Glutamatergic neuron (in vitro differentiated cells): ENCODE measurements at regions not wholly inside any gene's neighbourhood (a gene's known extent, or its start where the extent isn't known, plus 50 kb on each side); places are given as distances from the start of the nearest gene placed in this dataset.

Source experiments
- DNase-seq: peaks from one replicate; pipeline ENCODE4 v3.0.0; 2022
- H3K27ac Mint-ChIP-seq: one replicate; pipeline ENCODE4 v1.8.0; 2020; ENCODE audit warnings: mild to moderate bottlenecking, mixed read lengths, inconsistent platforms; ENCODE audit not compliant: unreplicated experiment
- H3K27me3 Mint-ChIP-seq: one replicate; pipeline ENCODE4 v1.8.0; 2020; ENCODE audit warnings: mild to moderate bottlenecking, moderate library complexity, mixed read lengths, inconsistent platforms; ENCODE audit not compliant: unreplicated experiment
- H3K36me3 Mint-ChIP-seq: one replicate; pipeline ENCODE4 v1.8.0; 2020; ENCODE audit warnings: mild to moderate bottlenecking, mixed read lengths, inconsistent platforms; ENCODE audit not compliant: unreplicated experiment
- H3K4me1 Mint-ChIP-seq: one replicate; pipeline ENCODE4 v1.8.0; 2020; ENCODE audit warnings: mild to moderate bottlenecking, low read depth, mixed read lengths, inconsistent platforms; ENCODE audit not compliant: unreplicated experiment
- H3K4me3 Mint-ChIP-seq: one replicate; pipeline ENCODE4 v1.8.0; 2020; ENCODE audit warnings: mild to moderate bottlenecking, mixed read lengths, inconsistent platforms; ENCODE audit not compliant: unreplicated experiment
- H3K9me3 Mint-ChIP-seq: one replicate; pipeline ENCODE4 v1.8.0; 2020; ENCODE audit warnings: mild to moderate bottlenecking, moderate library complexity, mixed read lengths, inconsistent platforms; ENCODE audit not compliant: unreplicated experiment
- CTCF ChIP-seq: fragments of 200-600 bp; sonication (generic); IDR thresholded peaks from one replicate; pipeline ENCODE4 v1.5.0; 2021; ENCODE audit not compliant: partially characterized antibody, unreplicated experiment

- Mint-ChIP-seq H3K27me3 (peaks cover 2% of the 10 kb centered on the region), H3K4me1 (peaks cover 4% of the 10 kb centered on the region), H3K36me3 (no peaks in the 10 kb centered on the region), H3K27ac (no peak overlapping the region), H3K9me3 (peaks cover 2% of the 10 kb centered on the region), H3K4me3 (no peak overlapping the region)
- no peak for DNase-seq
- no peak for TF ChIP-seq CTCF
Measured at GRCh38 chr16:54816471-54816870, 114.2 kb upstream of the IRX5 start.

GRCh38 chr16:54815177-54815576 lies 115.5 kb upstream of the IRX5 start:
- H3K27ac Mint-ChIP-seq: no peak overlapping the region
- H3K4me3 Mint-ChIP-seq: no peak overlapping the region
- H3K27me3 Mint-ChIP-seq: peaks cover 2% of the 10 kb centered on the region
- peaks cover 4% of the 10 kb centered on the region for H3K4me1 Mint-ChIP-seq
- H3K9me3 Mint-ChIP-seq: peaks cover 2% of the 10 kb centered on the region
- H3K36me3 Mint-ChIP-seq: no peaks in the 10 kb centered on the region
- no peak for DNase-seq
- no peak for TF ChIP-seq CTCF

GRCh38 chr16:54813778-54814177 lies 116.9 kb upstream of the IRX5 start:
- H3K27ac Mint-ChIP-seq: no peak overlapping the region
- no peak overlapping the region for H3K4me3 Mint-ChIP-seq
- H3K36me3 Mint-ChIP-seq: no peaks in the 10 kb centered on the region
- peaks cover 2% of the 10 kb centered on the region for H3K9me3 Mint-ChIP-seq
- no peak for DNase-seq
- H3K27me3 Mint-ChIP-seq: peaks cover 2% of the 10 kb centered on the region
- H3K4me1 Mint-ChIP-seq: peaks cover 4% of the 10 kb centered on the region
- no peak for TF ChIP-seq CTCF

GRCh38 chr16:54812229-54812628 lies 118.4 kb upstream of the IRX5 start:
- Mint-ChIP-seq H3K4me3 (no peak overlapping the region), H3K4me1 (no peaks in the 10 kb centered on the region), H3K27ac (no peak overlapping the region), H3K36me3 (no peaks in the 10 kb centered on the region), H3K9me3 (no peaks in the 10 kb centered on the region), H3K27me3 (no peaks in the 10 kb centered on the region)
- no peak for DNase-seq
- TF ChIP-seq CTCF: no peak

- H3K27ac Mint-ChIP-seq: no peak overlapping the region
- no peaks in the 10 kb centered on the region for H3K4me1 Mint-ChIP-seq
- DNase-seq: no peak
- H3K36me3 Mint-ChIP-seq: no peaks in the 10 kb centered on the region
- no peaks in the 10 kb centered on the region for H3K27me3 Mint-ChIP-seq
- no peak for TF ChIP-seq CTCF
- no peak overlapping the region for H3K4me3 Mint-ChIP-seq
- peaks cover 2% of the 10 kb centered on the region for H3K9me3 Mint-ChIP-seq
Measured at GRCh38 chr16:54808890-54809289, 121.8 kb upstream of the IRX5 start.
